ENCODE measurements at regions not wholly inside any gene's neighbourhood (a gene's known extent, or its start where the extent isn't known, plus 50 kb on each side); places are given as distances from the start of the nearest gene placed in this dataset.

- FAIRE-seq (no peak), ATAC-seq (no peak), DNase-seq (no peak)
- Histone ChIP-seq H3K36me3 (no peaks in the 10 kb centered on the region), H3K4me1 (no peaks in the 10 kb centered on the region), H3K27ac (no peak overlapping the region), H3K27me3 (no peaks in the 10 kb centered on the region), H3K9me3 (no peaks in the 10 kb centered on the region), H3K4me3 (no peak overlapping the region)
- 8 to 24% methylated on average over 1 of the region's 1 CpG for WGBS, 2 donors
- intact Hi-C loops (cut with DNase I) = no loop called here
- TF ChIP-seq CTCF (IDR thresholded peaks at IDR 0.05) = no peak
Measured at GRCh38 chr12:40508421-40508820, 183.8 kb upstream of the CNTN1 start.

- H3K9me3 ChIP-seq = no peaks in the 10 kb centered on the region
- ATAC-seq = no peak
- H3K27ac ChIP-seq = no peak overlapping the region
- no peak for TF ChIP-seq CTCF (IDR thresholded peaks at IDR 0.05)
- H3K36me3 ChIP-seq = no peaks in the 10 kb centered on the region
- no peak overlapping the region for H3K4me3 ChIP-seq
- H3K4me1 ChIP-seq = no peaks in the 10 kb centered on the region
- H3K27me3 ChIP-seq = no peaks in the 10 kb centered on the region
- no peak for DNase-seq
- intact Hi-C loops (cut with DNase I) = no loop called here
- WGBS, 2 donors = 52 to 61% methylated on average over 5 of the region's 5 CpGs
- FAIRE-seq = no peak
Measured at GRCh38 chr12:40511341-40511740, 180.9 kb upstream of the CNTN1 start.

GRCh38 chr12:40515041-40515816, 177.0 kb upstream of the CNTN1 start:
- TF ChIP-seq CTCF (IDR thresholded peaks at IDR 0.05) = no peak
- intact Hi-C loops (cut with DNase I) = no loop called here
- no peaks in the 10 kb centered on the region for H3K9me3 ChIP-seq
- ATAC-seq (peak in 1 of 4 donors; percentile 38), FAIRE-seq (no peak), DNase-seq (no peak)
- H3K27me3 ChIP-seq = no peaks in the 10 kb centered on the region
- no peak overlapping the region for H3K4me3 ChIP-seq
- H3K36me3 ChIP-seq = no peaks in the 10 kb centered on the region
- WGBS, 2 donors = 53 to 64% methylated on average over 5 of the region's 5 CpGs
- H3K4me1 ChIP-seq = no peaks in the 10 kb centered on the region
- no peak overlapping the region for H3K27ac ChIP-seq

GRCh38 chr12:40522837-40523236, 169.4 kb upstream of the CNTN1 start:
- Histone ChIP-seq H3K36me3 (no peaks in the 10 kb centered on the region), H3K27me3 (no peaks in the 10 kb centered on the region), H3K4me3 (no peak overlapping the region), H3K27ac (no peak overlapping the region), H3K9me3 (no peaks in the 10 kb centered on the region), H3K4me1 (no peaks in the 10 kb centered on the region)
- TF ChIP-seq CTCF (IDR thresholded peaks at IDR 0.05) = no peak
- FAIRE-seq = no peak
- WGBS, 2 donors = 79 to 82% methylated on average over 3 of the region's 3 CpGs
- no peak for DNase-seq
- ATAC-seq = no peak
- intact Hi-C loops (cut with DNase I) = no loop called here

- no peak overlapping the region for H3K27ac ChIP-seq
- no peaks in the 10 kb centered on the region for H3K36me3 ChIP-seq
- no peaks in the 10 kb centered on the region for H3K9me3 ChIP-seq
- no peak overlapping the region for H3K4me3 ChIP-seq
- no peak for DNase-seq
- no peak for ATAC-seq
- no peak for FAIRE-seq
- intact Hi-C loops (cut with DNase I) = no loop called here
- H3K4me1 ChIP-seq = no peaks in the 10 kb centered on the region
- WGBS, 2 donors = 64 to 69% methylated on average over 3 of the region's 3 CpGs
- H3K27me3 ChIP-seq = no peaks in the 10 kb centered on the region
- TF ChIP-seq CTCF (IDR thresholded peaks at IDR 0.05) = no peak
Measured at GRCh38 chr12:40525054-40525453, 167.2 kb upstream of the CNTN1 start.

Data from pancreas (tissue), 10 donors.